ENCODE measurements at regions not wholly inside any gene's neighbourhood (a gene's known extent, or its start where the extent isn't known, plus 50 kb on each side); places are given as distances from the start of the nearest gene placed in this dataset.
"Not testable (repeated sequence)": the region's sequence is repeated elsewhere in the genome, so short reads cannot be mapped to it uniquely, and the experiment has no call there.

DNA sequence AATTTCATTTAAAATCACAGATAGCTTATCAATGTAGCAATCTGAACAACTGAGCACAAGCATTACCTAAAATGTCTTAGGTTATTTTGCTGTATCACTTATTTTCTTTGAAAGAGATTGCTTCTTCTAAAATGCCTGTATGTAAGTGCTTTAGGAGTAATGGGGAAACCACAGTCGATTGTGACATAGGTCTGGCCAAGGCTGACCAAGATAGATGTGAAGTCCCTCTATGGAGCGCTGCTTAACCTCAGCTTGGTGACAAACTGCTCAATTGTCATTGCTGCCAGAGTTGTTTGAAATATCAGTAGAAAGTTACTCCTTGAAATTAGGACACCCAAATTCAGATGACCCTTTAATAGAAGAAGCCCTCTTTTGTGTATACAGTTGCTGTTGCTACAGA lies 401.9 kb upstream of the NDST4 start:
- POLR2A ChIA-PET: no interaction called here

DNA sequence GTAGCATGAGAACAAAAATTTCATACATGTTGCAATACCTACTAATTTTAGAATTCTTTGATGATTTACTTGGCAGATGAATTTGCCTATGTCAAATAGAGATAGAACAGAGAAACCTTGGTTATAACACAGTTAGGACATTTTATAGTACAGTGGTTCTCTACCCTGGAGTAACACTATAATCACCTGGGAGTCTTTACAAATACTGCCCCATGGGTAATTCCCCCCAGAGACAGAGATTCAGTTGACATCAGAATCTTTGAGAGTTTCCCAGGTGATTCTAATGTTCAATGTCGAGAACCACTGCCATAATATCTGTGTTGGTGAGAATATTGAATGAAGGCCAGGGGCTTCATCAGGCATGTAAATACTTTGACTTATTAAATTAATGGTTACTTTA lies 401.3 kb upstream of the NDST4 start:
- Histone ChIP-seq H3K27ac (ENCODE audit: low read depth, low read length) (no peak overlapping the region), H3K27me3 (ENCODE audit: control insufficient read depth, insufficient read depth, low read length) (no peaks in the 10 kb centered on the region), H3K4me3 (ENCODE audit: low read depth, low read length) (no peak overlapping the region), H3K9me3 (ENCODE audit: control insufficient read depth, insufficient read depth, low read length) (peaks cover 3% of the 10 kb centered on the region; the same call in 1 of the 2 replicates)
- POLR2A ChIA-PET: no interaction called here
- no peak for DNase-seq (ENCODE audit: low read depth, low spot score)
- CTCF ChIA-PET: no interaction called here
- TF ChIP-seq, protein P1, sequence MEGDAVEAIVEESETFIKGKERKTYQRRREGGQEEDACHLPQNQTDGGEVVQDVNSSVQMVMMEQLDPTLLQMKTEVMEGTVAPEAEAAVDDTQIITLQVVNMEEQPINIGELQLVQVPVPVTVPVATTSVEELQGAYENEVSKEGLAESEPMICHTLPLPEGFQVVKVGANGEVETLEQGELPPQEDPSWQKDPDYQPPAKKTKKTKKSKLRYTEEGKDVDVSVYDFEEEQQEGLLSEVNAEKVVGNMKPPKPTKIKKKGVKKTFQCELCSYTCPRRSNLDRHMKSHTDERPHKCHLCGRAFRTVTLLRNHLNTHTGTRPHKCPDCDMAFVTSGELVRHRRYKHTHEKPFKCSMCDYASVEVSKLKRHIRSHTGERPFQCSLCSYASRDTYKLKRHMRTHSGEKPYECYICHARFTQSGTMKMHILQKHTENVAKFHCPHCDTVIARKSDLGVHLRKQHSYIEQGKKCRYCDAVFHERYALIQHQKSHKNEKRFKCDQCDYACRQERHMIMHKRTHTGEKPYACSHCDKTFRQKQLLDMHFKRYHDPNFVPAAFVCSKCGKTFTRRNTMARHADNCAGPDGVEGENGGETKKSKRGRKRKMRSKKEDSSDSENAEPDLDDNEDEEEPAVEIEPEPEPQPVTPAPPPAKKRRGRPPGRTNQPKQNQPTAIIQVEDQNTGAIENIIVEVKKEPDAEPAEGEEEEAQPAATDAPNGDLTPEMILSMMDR (IDR thresholded peaks at IDR 0.05; ENCODE audit: low read depth, low read length): no peak

More for the DNA sequence above, 401.9 kb upstream of the NDST4 start:
- TF ChIP-seq, protein P1 (IDR thresholded peaks at IDR 0.05; ENCODE audit: low read depth, low read length): no peak
- Histone ChIP-seq H3K4me3 (ENCODE audit: low read depth, low read length) (no peak overlapping the region), H3K27ac (ENCODE audit: low read depth, low read length) (no peak overlapping the region), H3K27me3 (ENCODE audit: control insufficient read depth, insufficient read depth, low read length) (no peaks in the 10 kb centered on the region), H3K9me3 (ENCODE audit: control insufficient read depth, insufficient read depth, low read length) (peaks cover 3% of the 10 kb centered on the region; the same call in 1 of the 2 replicates)
- CTCF ChIA-PET: no interaction called here
- no peak for DNase-seq (ENCODE audit: low read depth, low spot score)

DNA sequence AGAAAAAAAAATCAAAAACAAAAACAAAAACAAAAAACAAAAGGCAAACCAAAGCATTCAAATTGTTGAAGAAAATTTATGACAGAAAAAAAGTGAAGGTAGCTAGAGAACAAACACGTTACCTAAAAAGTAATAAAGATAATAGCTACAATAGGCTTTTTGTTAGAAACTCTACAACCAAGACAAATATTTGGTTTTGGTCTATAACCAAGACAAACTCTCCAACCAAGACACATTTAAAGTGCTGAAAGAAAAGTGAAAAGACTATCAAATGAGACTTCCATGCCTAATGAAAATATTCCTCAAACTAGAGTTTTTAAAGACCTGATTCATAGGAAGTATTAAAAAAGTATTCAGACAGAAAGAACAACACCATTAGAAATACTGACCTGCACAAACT lies 391.9 kb upstream of the NDST4 start:
- Histone ChIP-seq H3K27ac (ENCODE audit: low read depth, low read length) (no peak overlapping the region), H3K27me3 (ENCODE audit: control insufficient read depth, insufficient read depth, low read length) (no peaks in the 10 kb centered on the region), H3K4me3 (ENCODE audit: low read depth, low read length) (no peak overlapping the region), H3K9me3 (ENCODE audit: control insufficient read depth, insufficient read depth, low read length) (peaks cover 5% of the 10 kb centered on the region; the same call in 1 of the 2 replicates)
- TF ChIP-seq, protein P1 (IDR thresholded peaks at IDR 0.05; ENCODE audit: low read depth, low read length): no peak
- no peak for DNase-seq (ENCODE audit: low read depth, low spot score)
- ChIA-PET CTCF (no interaction called here), POLR2A (no interaction called here)

DNA sequence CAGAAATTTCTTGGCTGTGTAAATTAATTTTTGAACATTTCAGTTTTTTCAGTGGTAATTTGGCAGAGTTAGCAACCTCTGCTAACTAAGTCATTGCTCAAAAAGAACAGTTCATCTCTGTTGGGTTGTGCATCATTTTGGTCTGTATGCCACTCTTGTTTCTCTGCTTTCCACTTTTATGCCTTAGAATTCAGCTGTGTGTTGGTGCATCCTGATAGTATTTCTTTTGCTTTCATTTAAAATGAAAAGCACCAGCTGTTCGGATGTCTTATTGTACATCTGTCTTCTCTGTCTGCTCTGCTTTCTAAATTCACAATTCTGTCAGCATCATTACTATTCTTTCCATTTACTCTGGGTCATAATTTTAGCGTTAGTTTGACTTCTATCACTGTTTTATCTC lies 388.2 kb upstream of the NDST4 start:
- Histone ChIP-seq H3K27me3 (ENCODE audit: control insufficient read depth, insufficient read depth, low read length) (no peaks in the 10 kb centered on the region), H3K27ac (ENCODE audit: low read depth, low read length) (no peak overlapping the region), H3K9me3 (ENCODE audit: control insufficient read depth, insufficient read depth, low read length) (peaks cover 8% of the 10 kb centered on the region; the same call in 1 of the 2 replicates), H3K4me3 (ENCODE audit: low read depth, low read length) (no peak overlapping the region)
- TF ChIP-seq, protein P1 (IDR thresholded peaks at IDR 0.05; ENCODE audit: low read depth, low read length): no peak
- ChIA-PET POLR2A (no interaction called here), CTCF (no interaction called here)
- no peak for DNase-seq (ENCODE audit: low read depth, low spot score)

DNA sequence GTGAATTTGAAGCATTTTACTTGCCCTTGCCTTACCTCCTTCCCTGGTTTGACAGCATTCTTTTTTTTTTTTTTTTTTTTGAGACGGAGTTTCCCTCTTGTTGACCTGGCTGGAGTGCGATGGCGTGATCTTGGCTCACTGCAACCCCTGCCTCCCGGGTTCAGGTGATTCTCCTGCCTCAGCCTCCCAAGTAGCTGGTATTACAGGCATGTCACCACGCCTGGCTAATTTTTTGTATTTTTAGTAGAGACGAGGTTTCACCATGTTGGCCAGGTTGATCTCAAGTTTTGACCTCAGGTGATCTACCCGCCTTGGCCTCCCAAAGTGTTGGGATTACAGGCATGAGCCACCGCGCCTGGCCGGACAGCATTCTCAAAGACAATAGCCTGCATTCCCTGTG lies 380.4 kb upstream of the NDST4 start:
- DNase-seq (ENCODE audit: low read depth, low spot score); POLR2A ChIA-PET; H3K27ac ChIP-seq (ENCODE audit: low read depth, low read length); H3K4me3 ChIP-seq (ENCODE audit: low read depth, low read length); CTCF ChIA-PET; H3K27me3 ChIP-seq (ENCODE audit: control insufficient read depth, insufficient read depth, low read length): not testable (repeated sequence)
- H3K9me3 ChIP-seq (ENCODE audit: control insufficient read depth, insufficient read depth, low read length): peaks cover 14% of the 10 kb centered on the region

DNA sequence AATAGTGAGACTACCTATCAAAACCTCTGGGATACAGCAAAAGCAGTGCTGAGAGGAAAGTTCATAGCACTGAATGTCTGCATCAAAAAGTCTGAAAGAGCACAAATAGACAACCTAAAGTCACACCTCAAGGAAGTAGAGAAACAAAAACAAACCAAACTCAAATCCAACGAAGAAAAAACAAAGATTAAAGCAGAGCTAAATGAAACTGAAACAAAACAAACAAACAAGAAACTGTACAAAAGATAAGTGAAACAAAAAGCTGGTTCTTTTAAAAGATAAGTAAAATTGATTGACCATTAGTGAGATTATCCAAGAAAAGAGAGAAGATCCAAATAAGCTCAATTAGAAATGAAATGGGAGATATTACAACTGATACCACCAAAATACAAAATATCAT lies 378.3 kb upstream of the NDST4 start:
- TF ChIP-seq, protein P1 (IDR thresholded peaks at IDR 0.05; ENCODE audit: low read depth, low read length): no peak
- Histone ChIP-seq H3K9me3 (ENCODE audit: control insufficient read depth, insufficient read depth, low read length) (peaks cover 22% of the 10 kb centered on the region), H3K27me3 (ENCODE audit: control insufficient read depth, insufficient read depth, low read length) (no peaks in the 10 kb centered on the region), H3K27ac (ENCODE audit: low read depth, low read length) (no peak overlapping the region), H3K4me3 (ENCODE audit: low read depth, low read length) (no peak overlapping the region)
- DNase-seq (ENCODE audit: low read depth, low spot score): no peak
- ChIA-PET POLR2A (no interaction called here), CTCF (no interaction called here)

Data from AG04450 (cell line).